ENCODE measurements at regions not wholly inside any gene's neighbourhood (a gene's known extent, or its start where the extent isn't known, plus 50 kb on each side); places are given as distances from the start of the nearest gene placed in this dataset.

GRCh38 chr14:98227000-98227726 is 1044.8 kb downstream of the BCL11B start:
- no peak overlapping the region for H3K4me3 ChIP-seq
- H3K27me3 ChIP-seq: no peaks in the 10 kb centered on the region
- H3K9me3 ChIP-seq: no peaks in the 10 kb centered on the region
- H3K36me3 ChIP-seq: no peaks in the 10 kb centered on the region
- H3K4me1 ChIP-seq: no peaks in the 10 kb centered on the region
- no peak for DNase-seq (ENCODE audit: low spot score in 2 of 2)
- H3K27ac ChIP-seq: no peak overlapping the region
- intact Hi-C loops (cut with DNase I; ENCODE audit: low total_unique reads): no loop called here
- no peak for TF ChIP-seq POLR2A (IDR thresholded peaks at IDR 0.05)
- no peak for TF ChIP-seq CTCF (IDR thresholded peaks at IDR 0.05)
- no peak for TF ChIP-seq POLR2AphosphoS5 (IDR thresholded peaks at IDR 0.05)

- no peak overlapping the region for H3K27ac ChIP-seq
- DNase-seq (ENCODE audit: low spot score in 2 of 2): no peak
- no peak overlapping the region for H3K4me3 ChIP-seq
- H3K36me3 ChIP-seq: no peaks in the 10 kb centered on the region
- TF ChIP-seq POLR2A (IDR thresholded peaks at IDR 0.05): no peak
- TF ChIP-seq POLR2AphosphoS5 (IDR thresholded peaks at IDR 0.05): no peak
- TF ChIP-seq CTCF (IDR thresholded peaks at IDR 0.05): no peak
- intact Hi-C loops (cut with DNase I; ENCODE audit: low total_unique reads): no loop called here
- no peaks in the 10 kb centered on the region for H3K9me3 ChIP-seq
- H3K4me1 ChIP-seq: no peaks in the 10 kb centered on the region
- H3K27me3 ChIP-seq: no peaks in the 10 kb centered on the region
Measured at GRCh38 chr14:98227727-98228111, 1044.3 kb downstream of the BCL11B start.

- DNase-seq (ENCODE audit: low spot score in 2 of 2): no peak
- TF ChIP-seq POLR2A (IDR thresholded peaks at IDR 0.05): no peak
- no peak for TF ChIP-seq POLR2AphosphoS5 (IDR thresholded peaks at IDR 0.05)
- TF ChIP-seq CTCF (IDR thresholded peaks at IDR 0.05): no peak
- intact Hi-C loops (cut with DNase I; ENCODE audit: low total_unique reads): no loop called here
- H3K36me3 ChIP-seq: no peaks in the 10 kb centered on the region
- H3K27ac ChIP-seq: no peak overlapping the region
- no peaks in the 10 kb centered on the region for H3K4me1 ChIP-seq
- no peaks in the 10 kb centered on the region for H3K27me3 ChIP-seq
- H3K4me3 ChIP-seq: no peak overlapping the region
- H3K9me3 ChIP-seq: no peaks in the 10 kb centered on the region
Measured at GRCh38 chr14:98229656-98230366, 1042.2 kb downstream of the BCL11B start.

GRCh38 chr14:98230411-98230810 is 1041.6 kb downstream of the BCL11B start:
- H3K27ac ChIP-seq: no peak overlapping the region
- H3K9me3 ChIP-seq: no peaks in the 10 kb centered on the region
- no peaks in the 10 kb centered on the region for H3K36me3 ChIP-seq
- intact Hi-C loops (cut with DNase I; ENCODE audit: low total_unique reads): no loop called here
- no peak for DNase-seq (ENCODE audit: low spot score in 2 of 2)
- H3K4me1 ChIP-seq: no peaks in the 10 kb centered on the region
- no peaks in the 10 kb centered on the region for H3K27me3 ChIP-seq
- TF ChIP-seq CTCF (IDR thresholded peaks at IDR 0.05) (no peak), POLR2AphosphoS5 (IDR thresholded peaks at IDR 0.05) (no peak), POLR2A (IDR thresholded peaks at IDR 0.05) (no peak)
- no peak overlapping the region for H3K4me3 ChIP-seq

- Histone ChIP-seq H3K9me3 (no peaks in the 10 kb centered on the region), H3K36me3 (no peaks in the 10 kb centered on the region), H3K27me3 (no peaks in the 10 kb centered on the region), H3K4me3 (no peak overlapping the region), H3K27ac (no peak overlapping the region), H3K4me1 (no peaks in the 10 kb centered on the region)
- DNase-seq (ENCODE audit: low spot score in 2 of 2): no peak
- TF ChIP-seq POLR2AphosphoS5 (IDR thresholded peaks at IDR 0.05): no peak
- no peak for TF ChIP-seq POLR2A (IDR thresholded peaks at IDR 0.05)
- no peak for TF ChIP-seq CTCF (IDR thresholded peaks at IDR 0.05)
- intact Hi-C loops (cut with DNase I; ENCODE audit: low total_unique reads): no loop called here
Measured at GRCh38 chr14:98231210-98231609, 1040.8 kb downstream of the BCL11B start.

Data from breast epithelium (tissue), 4 donors.